K562 (cell line): ENCODE measurements at regions not wholly inside any gene's neighbourhood (a gene's known extent, or its start where the extent isn't known, plus 50 kb on each side); places are given as distances from the start of the nearest gene placed in this dataset.

Experiments used
- ATAC-seq: fragments of 200-7000 bp; cut with Tn5 transposase; 3 replicates; pipeline ENCODE4 v1.9.1; 2020; ENCODE audit warnings: moderate library complexity
- BruUV-seq: library from RNA; stranded (reverse); fragments of 400-500 nt; replicated peaks from 2 replicates; lab custom pipeline; 2021; lab: Mats Ljungman, UMichigan
- CTCF ChIA-PET: fragments of 300-600 bp; formaldehyde crosslinking; extraction: SDS; loops from one replicate; lab custom pipeline; 2021; ENCODE audit warnings: low intra/inter-chr PET ratio; lab: Yijun Ruan, JAX
- POLR2A ChIA-PET: fragments of 300-600, 350-650 bp; sonication (Branson Sonifier 250); formaldehyde crosslinking; extraction: SDS; loops from one replicate; lab custom pipeline; 2021; ENCODE audit warnings: antibody characterized with exemption, inconsistent platforms; lab: Yijun Ruan, JAX
- DNase-seq, 4 experiments: peaks; one replicate each; pipeline versions ENCODE4 v3.0.0 to v3.0.0-alpha.2; 2011 to 2018; ENCODE audit warnings: low spot score in 3 of 4, mixed read lengths in 3 of 4; ENCODE audit errors: extremely low read depth in 1 of 4
- FAIRE-seq: peaks from 2 replicates; lab custom pipeline; 2011; peaks lifted over from hg19 to GRCh38; lab: Jason Lieb, UNC
- H2AFZ ChIP-seq: 2 replicates; pipeline ENCODE4 v1.6.0; 2011; ENCODE audit warnings: low read depth, low read length, control low read depth, inconsistent platforms
- H3K27ac ChIP-seq: fragments of 200-600 bp; 3 replicates; pipeline ENCODE4 v1.8.0; 2011; ENCODE audit warnings: low read depth, mild to moderate bottlenecking, control low read depth, inconsistent platforms, low read length, moderate library complexity, mixed read lengths; ENCODE audit errors: extremely low read depth
- H3K27me3 ChIP-seq, 2 experiments: fragments of 300-600 bp in 1 of 2; 2 replicates in 1 of 2; 3 replicates in 1 of 2; pipeline versions ENCODE4 v1.6.0 to v1.8.0; 2011; ENCODE audit warnings: inconsistent platforms in 2 of 2, low read length in 2 of 2, mild to moderate bottlenecking in 1 of 2, mixed read lengths in 1 of 2, moderate library complexity in 1 of 2; ENCODE audit not compliant: control insufficient read depth in 2 of 2, insufficient read depth in 2 of 2
- H3K36me3 ChIP-seq: fragments of 300-600 bp; 3 replicates; pipeline ENCODE4 v1.8.0; 2011; ENCODE audit warnings: mild to moderate bottlenecking, low read length, inconsistent platforms; ENCODE audit not compliant: control insufficient read depth, insufficient read depth
- H3K4me1 ChIP-seq, 2 experiments: fragments of 200-600 bp in 1 of 2; replicated peaks in 1 of 2; 2 replicates in 1 of 2; 3 replicates in 1 of 2; pipeline versions ENCODE4 v1.5.1 to v1.8.0; 2011; ENCODE audit warnings: inconsistent platforms in 2 of 2, low read length in 2 of 2, mild to moderate bottlenecking in 1 of 2, mixed read lengths in 1 of 2, moderate library complexity in 1 of 2; ENCODE audit not compliant: control insufficient read depth in 2 of 2, insufficient read depth in 2 of 2
- H3K4me2 ChIP-seq: 2 replicates; pipeline ENCODE4 v1.6.1; 2011; ENCODE audit warnings: low read length, control low read depth, inconsistent platforms, mixed read lengths; ENCODE audit not compliant: insufficient read depth
- H3K4me3 ChIP-seq: fragments of 200-600 bp; sonication (generic), shearing (Covaris generic); 2 replicates; pipeline ENCODE4 v1.5.1; 2016; ENCODE audit warnings: control low read depth, inconsistent platforms
- H3K79me2 ChIP-seq: fragments of 200-600 bp; 3 replicates; pipeline ENCODE4 v1.8.0; 2011; ENCODE audit warnings: low read length, inconsistent platforms; ENCODE audit not compliant: control insufficient read depth, insufficient read depth
- H3K9ac ChIP-seq, 2 experiments: 2 replicates each; pipeline versions ENCODE4 v1.6.0 to v1.6.1; 2011; ENCODE audit warnings: low read depth in 2 of 2, low read length in 2 of 2, control low read depth in 1 of 2, inconsistent platforms in 1 of 2, mild to moderate bottlenecking in 1 of 2, mixed read lengths in 1 of 2; ENCODE audit not compliant: insufficient read depth in 1 of 2
- H3K9me1 ChIP-seq: one replicate; pipeline ENCODE4 v1.6.0; 2011; ENCODE audit warnings: inconsistent platforms, mild to moderate bottlenecking, low read length, moderate library complexity; ENCODE audit not compliant: control insufficient read depth, insufficient read depth
- H3K9me3 ChIP-seq: replicated peaks from 2 replicates; pipeline ENCODE4 v1.5.1; 2011; ENCODE audit warnings: low read depth, low read length, inconsistent platforms; ENCODE audit not compliant: control insufficient read depth, insufficient read depth
- H4K20me1 ChIP-seq: replicated peaks from 2 replicates; pipeline ENCODE4 v1.6.1; 2011; ENCODE audit warnings: low read length, inconsistent platforms, mixed read lengths; ENCODE audit not compliant: control insufficient read depth, insufficient read depth
- CSDE1 ChIP-seq, 2 experiments: fragments of 450-650 bp; IDR thresholded peaks; 2 replicates each; pipeline ENCODE4 v1.6.1; 2016; ENCODE audit warnings: mild to moderate bottlenecking in 1 of 2
- HBP1 ChIP-seq: fragments of 450-650 bp; formaldehyde crosslinking; IDR thresholded peaks from 2 replicates; pipeline ENCODE4 v1.4.0; 2022; ENCODE audit warnings: missing genetic modification characterization
- KLF6 ChIP-seq: fragments of 250-450 bp; sonication (Bioruptor Pico); IDR thresholded peaks from 2 replicates; pipeline ENCODE4 v1.4.0; 2020; ENCODE audit warnings: mild to moderate bottlenecking, moderate library complexity, borderline replicate concordance
- MCM7 ChIP-seq, 2 experiments: fragments of 450-650 bp; IDR thresholded peaks; 2 replicates each; pipeline ENCODE4 v1.6.1; 2016 to 2018
- MIER1 ChIP-seq: fragments of 450-650 bp; IDR thresholded peaks from 2 replicates; pipeline ENCODE4 v1.6.1; 2016; ENCODE audit warnings: antibody characterized with exemption, mild to moderate bottlenecking, low read depth
- NCOA4 ChIP-seq: fragments of 450-650 bp; IDR thresholded peaks from 2 replicates; pipeline ENCODE4 v1.6.1; 2018; ENCODE audit warnings: mild to moderate bottlenecking; ENCODE audit not compliant: partially characterized antibody
- RB1 ChIP-seq: fragments of 450-650 bp; IDR thresholded peaks from 2 replicates; pipeline ENCODE4 v1.6.1; 2017; ENCODE audit warnings: low read depth, mild to moderate bottlenecking
- RBM25 ChIP-seq: fragments of 200-400 bp; formaldehyde crosslinking; IDR thresholded peaks from 2 replicates; pipeline ENCODE4 v1.6.1; 2018; ENCODE audit warnings: low read length, low read depth, moderate library complexity; ENCODE audit not compliant: severe bottlenecking
- SMARCE1 ChIP-seq: fragments of 450-650 bp; IDR thresholded peaks from 2 replicates; pipeline ENCODE4 v1.7.1; 2016; ENCODE audit warnings: mild to moderate bottlenecking
- TAF9B ChIP-seq: fragments of 450-650 bp; IDR thresholded peaks from 2 replicates; pipeline ENCODE4 v1.6.1; 2018; ENCODE audit warnings: mild to moderate bottlenecking; ENCODE audit not compliant: partially characterized antibody
- THRA ChIP-seq: fragments of 450-650 bp; IDR thresholded peaks from 2 replicates; pipeline ENCODE4 v1.6.1; 2017; ENCODE audit warnings: mild to moderate bottlenecking, moderate library complexity
- ZC3H4 ChIP-seq: sonication (generic); formaldehyde crosslinking; IDR thresholded peaks from 2 replicates; pipeline ENCODE4 v1.9.0; 2021; ENCODE audit warnings: missing genetic modification reagents, borderline replicate concordance
- ZNF212 ChIP-seq: fragments of 450-650 bp; formaldehyde crosslinking; IDR thresholded peaks from 2 replicates; pipeline ENCODE4 v1.4.0; 2020; ENCODE audit warnings: mild to moderate bottlenecking
- WGBS: fragments of 100-300 bp; shearing (Covaris generic); methylation state at CpG from one replicate; pipeline ENCODE4 v1.1.6; 2016; ENCODE audit warnings: low coverage, mixed read lengths; ENCODE audit not compliant: insufficient coverage; ENCODE audit errors: missing lambda C conversion rate; 5-methylcytosine and 5-hydroxymethylcytosine counted together
- in situ Hi-C: fragments of 300-500 bp; cut with MboI; formaldehyde crosslinking; loops from 4 replicates; pipeline ENCODE4 v1.15.0; 2018; ENCODE audit warnings: inconsistent platforms, mixed read lengths
- intact Hi-C: fragments of 100-400 bp; cut with micrococcal nuclease; formaldehyde crosslinking; loops from 2 replicates; pipeline ENCODE4 v1.14.2; 2022
- TF ChIP-seq, protein P1 (sequence below): fragments of 250-450 bp; sonication (Bioruptor Pico); IDR thresholded peaks from 2 replicates; pipeline ENCODE4 v1.8.0; 2022; ENCODE audit warnings: inconsistent platforms
- TF ChIP-seq, protein P2 (sequence below): sonication (generic); formaldehyde crosslinking; IDR thresholded peaks from 2 replicates; pipeline ENCODE4 v1.8.1; 2023; ENCODE audit warnings: mild to moderate bottlenecking, missing genetic modification reagents, moderate library complexity
- TF ChIP-seq, protein P3 (sequence below), 2 experiments: fragments of 450-650 bp in 1 of 2; sonication (generic) in 1 of 2; formaldehyde crosslinking in 1 of 2; IDR thresholded peaks in 1 of 2; conservative IDR thresholded peaks in 1 of 2; 2 replicates each; pipeline versions ENCODE4 v1.6.1 to v1.8.1; 2016 to 2023; ENCODE audit warnings: mild to moderate bottlenecking in 2 of 2, moderate library complexity in 2 of 2, inconsistent platforms in 1 of 2, missing genetic modification reagents in 1 of 2

GRCh38 chr13:85170372-85170771 lies 628.8 kb downstream of the SLITRK6 start:
- Histone ChIP-seq H3K9me3 (no peaks in the 10 kb centered on the region), H3K79me2 (no peaks in the 10 kb centered on the region), H3K27ac (no peak overlapping the region), H4K20me1 (no peaks in the 10 kb centered on the region), H3K27me3 (no peaks in the 10 kb centered on the region), H3K4me2 (no peak overlapping the region), H3K4me3 (no peak overlapping the region), H3K9ac (no peak overlapping the region), H3K36me3 (no peaks in the 10 kb centered on the region), H2AFZ (no peak overlapping the region), H3K4me1 (no peaks in the 10 kb centered on the region), H3K9me1 (no peaks in the 10 kb centered on the region)
- intact Hi-C loops, result no loop called here
- DNase-seq, result no peak
- in situ Hi-C loops, result no loop called here
- no peak for ATAC-seq
- WGBS, result no CpG with 5 or more reads among the region's 1 CpG
- CTCF ChIA-PET, result no interaction called here
- no TSS peak for BruUV-seq
- TF ChIP-seq THRA (no peak), CSDE1 (IDR thresholded peaks at IDR 0.05) (no peak), MCM7 (IDR thresholded peaks at IDR 0.05) (no peak), NCOA4 (no peak), MIER1 (no peak), ZNF212 (no peak), RB1 (no peak), ZC3H4 (CRISPR knock-in tag) (no peak), RBM25 (no peak), HBP1 (CRISPR knock-in tag) (no peak), KLF6 (CRISPR knock-in tag) (no peak), SMARCE1 (no peak), TAF9B (no peak)
- TF ChIP-seq, protein P1, sequence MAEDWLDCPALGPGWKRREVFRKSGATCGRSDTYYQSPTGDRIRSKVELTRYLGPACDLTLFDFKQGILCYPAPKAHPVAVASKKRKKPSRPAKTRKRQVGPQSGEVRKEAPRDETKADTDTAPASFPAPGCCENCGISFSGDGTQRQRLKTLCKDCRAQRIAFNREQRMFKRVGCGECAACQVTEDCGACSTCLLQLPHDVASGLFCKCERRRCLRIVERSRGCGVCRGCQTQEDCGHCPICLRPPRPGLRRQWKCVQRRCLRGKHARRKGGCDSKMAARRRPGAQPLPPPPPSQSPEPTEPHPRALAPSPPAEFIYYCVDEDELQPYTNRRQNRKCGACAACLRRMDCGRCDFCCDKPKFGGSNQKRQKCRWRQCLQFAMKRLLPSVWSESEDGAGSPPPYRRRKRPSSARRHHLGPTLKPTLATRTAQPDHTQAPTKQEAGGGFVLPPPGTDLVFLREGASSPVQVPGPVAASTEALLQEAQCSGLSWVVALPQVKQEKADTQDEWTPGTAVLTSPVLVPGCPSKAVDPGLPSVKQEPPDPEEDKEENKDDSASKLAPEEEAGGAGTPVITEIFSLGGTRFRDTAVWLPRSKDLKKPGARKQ, result no peak
- TF ChIP-seq, protein P2, sequence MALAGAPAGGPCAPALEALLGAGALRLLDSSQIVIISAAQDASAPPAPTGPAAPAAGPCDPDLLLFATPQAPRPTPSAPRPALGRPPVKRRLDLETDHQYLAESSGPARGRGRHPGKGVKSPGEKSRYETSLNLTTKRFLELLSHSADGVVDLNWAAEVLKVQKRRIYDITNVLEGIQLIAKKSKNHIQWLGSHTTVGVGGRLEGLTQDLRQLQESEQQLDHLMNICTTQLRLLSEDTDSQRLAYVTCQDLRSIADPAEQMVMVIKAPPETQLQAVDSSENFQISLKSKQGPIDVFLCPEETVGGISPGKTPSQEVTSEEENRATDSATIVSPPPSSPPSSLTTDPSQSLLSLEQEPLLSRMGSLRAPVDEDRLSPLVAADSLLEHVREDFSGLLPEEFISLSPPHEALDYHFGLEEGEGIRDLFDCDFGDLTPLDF (CRISPR knock-in tag), result no peak
- TF ChIP-seq, protein P3, sequence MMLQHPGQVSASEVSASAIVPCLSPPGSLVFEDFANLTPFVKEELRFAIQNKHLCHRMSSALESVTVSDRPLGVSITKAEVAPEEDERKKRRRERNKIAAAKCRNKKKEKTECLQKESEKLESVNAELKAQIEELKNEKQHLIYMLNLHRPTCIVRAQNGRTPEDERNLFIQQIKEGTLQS (IDR thresholded peaks at IDR 0.05), result no peak
- TF ChIP-seq, protein P3 (CRISPR knock-in tag; conservative IDR thresholded peaks at IDR 0.05), result no peak
- POLR2A ChIA-PET, result no interaction called here
- FAIRE-seq, result no peak
